Chondrocyte (in vitro differentiated cells): ENCODE measurements at regions not wholly inside any gene's neighbourhood (a gene's known extent, or its start where the extent isn't known, plus 50 kb on each side); places are given as distances from the start of the nearest gene placed in this dataset.

ENCODE experiments used
- DNase-seq: peaks from one replicate; pipeline ENCODE4 v3.0.0; 2021; ENCODE audit warnings: mixed read lengths, low spot score
- H3K27ac Mint-ChIP-seq: one replicate; pipeline ENCODE4 v1.8.0; 2021; ENCODE audit warnings: mild to moderate bottlenecking, moderate library complexity, mixed read lengths; ENCODE audit not compliant: unreplicated experiment
- H3K27me3 Mint-ChIP-seq: 2 replicates; pipeline ENCODE4 v1.8.0; 2021; ENCODE audit warnings: low read depth, mixed read lengths
- H3K36me3 Mint-ChIP-seq: 2 replicates; pipeline ENCODE4 v1.8.0; 2021; ENCODE audit warnings: low read depth, mixed read lengths
- H3K4me1 Mint-ChIP-seq: 2 replicates; pipeline ENCODE4 v1.8.0; 2021; ENCODE audit warnings: low read depth, mild to moderate bottlenecking, mixed read lengths
- H3K4me3 Mint-ChIP-seq: one replicate; pipeline ENCODE4 v1.8.0; 2021; ENCODE audit warnings: mild to moderate bottlenecking, moderate library complexity, mixed read lengths; ENCODE audit not compliant: unreplicated experiment
- H3K9me3 Mint-ChIP-seq: 2 replicates; pipeline ENCODE4 v1.8.0; 2021; ENCODE audit warnings: low read depth, mixed read lengths
- CTCF ChIP-seq: fragments of 200-600 bp; sonication (generic); IDR thresholded peaks from 2 replicates; pipeline ENCODE4 v1.5.0; 2021; ENCODE audit warnings: antibody characterized with exemption, mild to moderate bottlenecking, moderate library complexity

GRCh38 chr11:15660496-15660895, 545.8 kb downstream of the INSC start:
- Mint-ChIP-seq H3K9me3 (peaks cover 2% of the 10 kb centered on the region), H3K27ac (no peak overlapping the region), H3K4me1 (peaks cover 11% of the 10 kb centered on the region), H3K4me3 (no peak overlapping the region), H3K27me3 (no peaks in the 10 kb centered on the region), H3K36me3 (no peaks in the 10 kb centered on the region)
- TF ChIP-seq CTCF = no peak
- no peak for DNase-seq

DNA sequence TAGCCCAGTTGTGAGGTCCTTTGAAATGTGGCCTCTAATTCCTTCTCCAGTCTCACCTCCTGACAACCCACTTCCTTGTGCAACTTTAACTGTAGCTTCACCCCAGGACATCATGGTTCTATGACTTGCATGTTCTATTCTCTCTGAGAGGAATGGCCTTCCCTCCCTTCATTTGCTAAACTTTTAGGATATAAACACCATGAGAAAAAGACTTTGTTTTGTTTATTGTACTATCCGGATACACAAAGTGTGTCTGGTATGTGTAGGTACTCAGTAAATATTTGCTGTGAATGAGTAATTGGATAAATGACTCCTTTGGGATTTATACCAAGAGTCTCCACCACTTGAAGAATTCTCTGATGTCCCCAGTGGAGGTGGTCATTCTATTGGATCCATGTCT, 547.6 kb downstream of the INSC start:
- Mint-ChIP-seq H3K27me3 (no peaks in the 10 kb centered on the region), H3K27ac (no peak overlapping the region), H3K4me3 (no peak overlapping the region), H3K9me3 (peaks cover 4% of the 10 kb centered on the region), H3K4me1 (peaks cover 11% of the 10 kb centered on the region), H3K36me3 (no peaks in the 10 kb centered on the region)
- TF ChIP-seq CTCF = no peak
- no peak for DNase-seq

- H3K36me3 Mint-ChIP-seq = no peaks in the 10 kb centered on the region
- peaks cover 11% of the 10 kb centered on the region for H3K4me1 Mint-ChIP-seq
- no peak overlapping the region for H3K27ac Mint-ChIP-seq
- peaks cover 8% of the 10 kb centered on the region for H3K9me3 Mint-ChIP-seq
- H3K4me3 Mint-ChIP-seq = no peak overlapping the region
- no peak for DNase-seq
- no peak for TF ChIP-seq CTCF
- no peaks in the 10 kb centered on the region for H3K27me3 Mint-ChIP-seq
These were observed 549.1 kb downstream of the INSC start for GRCh38 chr11:15663777-15664218.

DNA sequence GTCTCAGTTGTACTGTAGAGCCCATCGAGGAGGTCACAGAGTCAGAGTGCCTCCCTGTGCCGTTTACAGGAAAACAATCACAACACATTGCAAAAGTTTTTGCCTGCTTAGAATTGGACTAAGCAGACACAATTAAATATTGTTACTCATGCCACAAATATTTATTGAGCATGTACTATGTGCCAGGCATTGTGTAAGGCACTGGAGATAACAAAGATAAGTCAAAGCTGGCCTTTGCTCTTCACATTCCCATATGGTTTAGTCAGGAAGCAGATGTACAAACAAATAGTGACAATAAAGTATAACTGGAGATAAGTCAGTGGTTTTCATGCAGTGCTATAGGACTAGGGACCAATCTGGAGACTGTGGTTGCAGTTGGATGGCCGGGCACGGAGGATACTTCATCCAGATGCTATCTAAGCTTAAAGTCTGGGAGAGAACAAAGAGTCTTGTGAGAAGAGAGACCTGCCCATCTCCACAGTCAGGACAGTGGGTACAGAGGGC, 550.7 kb downstream of the INSC start:
- no peak for DNase-seq
- Mint-ChIP-seq H3K27ac (no peak overlapping the region), H3K4me3 (no peak overlapping the region), H3K27me3 (no peaks in the 10 kb centered on the region), H3K4me1 (peaks cover 11% of the 10 kb centered on the region), H3K9me3 (peaks cover 8% of the 10 kb centered on the region), H3K36me3 (no peaks in the 10 kb centered on the region)
- TF ChIP-seq CTCF = no peak

DNA sequence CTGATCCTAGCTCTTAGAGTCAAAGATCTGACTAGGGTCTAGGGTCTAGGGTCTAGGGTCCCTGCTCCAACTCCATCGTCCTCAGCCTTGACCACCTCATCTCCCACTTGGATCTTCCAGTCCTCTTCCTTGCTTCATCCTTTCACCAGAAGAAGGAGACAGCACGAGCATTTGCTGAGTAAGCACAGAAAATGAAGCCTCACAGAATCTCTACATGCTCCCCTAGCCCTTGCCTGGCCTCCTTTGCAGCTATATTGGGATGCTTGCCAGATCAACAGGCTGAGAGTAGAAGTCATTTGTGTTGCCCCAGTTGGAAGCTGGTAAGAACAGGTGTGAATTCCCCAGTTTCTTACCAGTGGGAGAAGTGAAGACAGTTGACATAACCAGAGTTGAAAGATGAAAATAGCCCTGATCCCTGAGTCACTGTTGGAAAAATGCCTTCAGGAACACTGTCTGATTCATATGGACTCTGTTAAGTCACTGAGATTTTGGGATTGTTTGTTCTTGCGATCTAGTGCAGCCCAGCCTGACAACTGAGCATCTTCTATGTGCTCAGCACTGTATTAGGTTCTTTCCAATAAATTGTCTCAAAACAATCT, 552.5 kb downstream of the INSC start:
- H3K9me3 Mint-ChIP-seq = peaks cover 8% of the 10 kb centered on the region
- H3K4me1 Mint-ChIP-seq = peaks cover 11% of the 10 kb centered on the region
- H3K27me3 Mint-ChIP-seq = no peaks in the 10 kb centered on the region
- H3K36me3 Mint-ChIP-seq = no peaks in the 10 kb centered on the region
- no peak overlapping the region for H3K27ac Mint-ChIP-seq
- no peak for DNase-seq
- no peak for TF ChIP-seq CTCF
- H3K4me3 Mint-ChIP-seq = no peak overlapping the region
